Inflammatory macrophage treated with lipopolysaccharide for 1 hour (primary cell): ENCODE measurements at regions not wholly inside any gene's neighbourhood (a gene's known extent, or its start where the extent isn't known, plus 50 kb on each side); places are given as distances from the start of the nearest gene placed in this dataset.

Experiments
- DNase-seq, 2 donors: peaks; one replicate each; pipeline ENCODE4 v3.0.0-alpha.2; 2020 to 2022

GRCh38 chr2:8623958-8624591 lies 57.8 kb upstream of the ID2 start:
- DNase-seq = no peak

DNA sequence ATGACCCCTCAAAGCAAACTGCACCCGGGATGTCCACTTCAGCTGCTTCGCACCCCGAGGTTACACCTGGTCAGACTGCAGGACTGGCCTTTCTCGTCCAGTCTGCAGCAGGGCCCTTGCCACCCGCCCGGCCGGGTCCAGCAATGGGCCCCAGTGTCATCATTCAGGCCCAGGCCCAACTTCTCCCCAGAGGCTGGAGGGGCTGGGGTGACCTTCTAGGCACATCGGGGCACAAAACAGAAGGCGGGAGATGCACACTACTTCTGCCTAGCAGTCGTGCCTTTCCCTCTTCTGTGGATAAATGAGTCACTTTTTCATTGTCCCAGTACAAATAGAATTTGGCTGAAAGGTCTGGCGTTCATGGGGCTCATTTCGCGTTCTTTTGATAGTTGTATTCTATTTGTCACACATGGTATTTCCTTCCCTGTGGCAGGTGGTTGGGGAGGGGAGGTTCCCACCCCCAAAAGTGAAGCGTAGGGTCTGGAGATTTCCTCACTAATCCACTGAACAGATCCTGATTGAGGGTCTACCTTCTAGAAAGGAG lies 56.9 kb upstream of the ID2 start:
- DNase-seq = no peak

DNA sequence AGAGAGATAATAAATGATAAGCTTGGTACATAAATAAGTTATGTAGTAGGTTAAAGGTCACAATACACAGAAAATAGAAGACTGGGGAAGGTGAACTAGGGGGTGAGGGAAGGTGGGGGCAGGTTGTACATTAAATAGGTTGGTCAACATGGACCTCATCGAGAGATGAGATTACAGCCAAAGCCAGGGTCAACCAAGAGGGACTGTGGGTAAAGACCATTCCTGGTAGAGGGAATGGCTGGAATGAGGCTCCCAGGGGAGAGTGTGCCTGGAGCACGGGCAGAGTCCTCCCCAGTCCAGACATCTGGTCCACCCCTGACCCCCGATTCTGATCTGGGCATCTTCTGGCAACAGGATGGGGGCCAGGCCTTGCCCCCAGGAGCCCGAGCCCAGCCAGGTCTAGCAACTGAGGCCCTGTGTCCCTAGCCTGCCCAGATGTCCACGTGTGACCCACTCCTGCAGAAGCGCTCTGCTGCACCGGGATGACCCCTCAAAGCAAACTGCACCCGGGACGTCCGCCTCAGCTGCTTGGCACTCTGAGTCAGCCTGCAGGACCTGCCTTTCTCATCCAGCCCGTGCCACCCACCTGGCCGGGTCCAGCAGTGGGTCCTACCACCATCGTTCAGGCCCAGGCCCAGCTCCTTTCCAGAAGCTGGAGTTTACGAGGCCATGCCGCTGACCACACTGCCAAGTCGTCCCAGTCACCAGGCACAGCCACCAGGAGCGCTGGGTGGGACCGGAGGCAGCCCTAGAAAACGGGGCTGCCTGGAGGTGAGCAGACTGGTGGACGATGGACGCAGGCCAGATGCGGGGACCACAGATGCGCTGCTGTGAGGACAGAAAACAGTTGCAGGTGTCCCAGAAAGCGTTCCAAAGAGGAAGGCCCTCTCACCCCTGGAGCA lies 56.2 kb upstream of the ID2 start:
- no peak for DNase-seq

DNA sequence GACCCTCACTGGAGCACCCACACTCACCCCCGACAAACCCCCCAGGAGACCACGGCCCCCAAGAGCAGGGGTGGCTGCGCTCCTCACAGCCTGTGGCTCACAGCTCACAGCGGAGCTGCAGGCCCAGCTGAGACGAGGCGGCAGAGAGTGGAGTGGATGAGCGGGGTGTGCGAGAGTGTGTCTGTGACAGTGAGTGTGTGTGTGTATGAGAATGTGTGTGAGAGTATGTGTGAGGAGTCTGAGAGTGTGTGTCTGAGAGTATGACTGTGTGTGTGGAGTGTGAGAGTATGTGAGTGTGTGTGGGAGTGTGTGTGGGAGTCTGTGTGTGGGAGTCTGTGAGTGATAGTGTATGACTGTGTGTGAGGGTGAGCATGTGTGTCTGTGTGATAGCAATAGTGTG lies 55.3 kb upstream of the ID2 start:
- no peak for DNase-seq

GRCh38 chr2:8627019-8627691 lies 54.7 kb upstream of the ID2 start:
- DNase-seq = no peak

DNA sequence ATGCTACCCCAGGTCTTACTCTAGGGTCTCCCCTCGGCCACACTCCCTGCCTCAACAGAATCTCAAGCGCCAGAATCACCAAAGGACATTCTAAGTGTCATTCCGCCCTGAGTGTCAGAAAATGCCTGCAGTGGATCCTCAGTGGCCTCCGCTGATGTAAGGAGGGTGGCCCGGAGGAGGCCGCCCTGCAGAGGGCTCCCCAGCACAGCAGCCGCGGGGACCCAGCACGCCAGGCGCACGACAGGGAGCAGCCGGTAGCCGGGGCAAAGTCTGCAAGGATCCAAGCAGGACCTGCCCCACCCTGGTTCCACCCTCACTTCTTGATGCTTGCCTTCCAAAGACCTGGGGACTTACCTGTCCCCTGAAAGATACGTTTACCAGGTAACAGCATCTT lies 54.2 kb upstream of the ID2 start:
- DNase-seq = no peak

- no peak for DNase-seq
Observed at GRCh38 chr2:8628179-8628865, 53.5 kb upstream of the ID2 start.

GRCh38 chr2:8628866-8629209 lies 53.0 kb upstream of the ID2 start:
- no peak for DNase-seq

- DNase-seq = no peak
Observed at GRCh38 chr2:8629402-8629801, 52.5 kb upstream of the ID2 start.

GRCh38 chr2:8630676-8631464 lies 51.0 kb upstream of the ID2 start:
- DNase-seq = no peak

DNA sequence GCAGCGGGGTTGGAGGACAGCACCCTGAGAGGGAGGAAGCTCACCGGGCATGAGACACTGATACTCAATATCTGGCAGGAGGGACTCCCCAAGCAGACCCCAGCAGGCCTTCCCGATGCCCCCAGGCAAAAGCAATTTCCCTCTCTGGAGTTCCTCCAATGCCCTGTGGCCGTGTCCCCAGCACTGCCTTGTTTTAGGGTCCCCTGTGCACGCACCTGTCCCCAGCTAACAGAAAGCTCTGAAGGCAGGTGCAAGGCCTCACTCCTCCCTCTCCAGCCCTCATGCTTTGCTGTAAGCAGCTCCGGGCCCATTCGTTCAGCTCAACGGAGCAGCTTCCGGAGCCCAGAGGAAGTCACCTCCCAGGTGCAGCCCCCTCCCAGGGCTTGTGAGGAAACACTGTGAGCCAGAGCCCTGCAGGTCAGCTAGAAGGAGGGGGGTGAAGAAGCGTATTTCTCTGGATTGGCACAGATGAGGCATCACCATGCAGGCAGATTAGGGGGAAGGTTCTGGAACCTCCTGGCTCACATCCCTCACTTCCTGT lies 50.3 kb upstream of the ID2 start:
- DNase-seq = no peak
